HG03066 (cell line): ENCODE measurements at regions not wholly inside any gene's neighbourhood (a gene's known extent, or its start where the extent isn't known, plus 50 kb on each side); places are given as distances from the start of the nearest gene placed in this dataset.

ENCODE experiments used
- ATAC-seq: cut with Tn5 transposase; IDR thresholded peaks from one replicate; pipeline ENCODE4 v1.9.1; 2021; ENCODE audit warnings: low read depth; ENCODE audit not compliant: unreplicated experiment

- ATAC-seq, result no peak
Observed at GRCh38 chr2:16566701-16567100, 98.9 kb downstream of the CYRIA start.

GRCh38 chr2:16565481-16565880 is 100.2 kb downstream of the CYRIA start:
- ATAC-seq, result no peak

GRCh38 chr2:16561676-16562075 is 104.0 kb downstream of the CYRIA start:
- no peak for ATAC-seq

- ATAC-seq, result no peak
Observed at GRCh38 chr2:16561251-16561650, 104.4 kb downstream of the CYRIA start.

GRCh38 chr2:16559278-16560067 is 106.2 kb downstream of the CYRIA start:
- no peak for ATAC-seq

GRCh38 chr2:16554060-16554583 is 111.5 kb downstream of the CYRIA start:
- ATAC-seq, result no peak

- no peak for ATAC-seq
Observed at GRCh38 chr2:16553226-16553625, 112.4 kb downstream of the CYRIA start.

GRCh38 chr2:16552202-16552601 is 113.4 kb downstream of the CYRIA start:
- no peak for ATAC-seq

GRCh38 chr2:16548036-16548435 is 117.6 kb downstream of the CYRIA start:
- no peak for ATAC-seq

GRCh38 chr2:16546128-16546754 is 119.4 kb downstream of the CYRIA start:
- no peak for ATAC-seq

- ATAC-seq, result no peak
Observed at GRCh38 chr2:16538707-16539106, 126.9 kb downstream of the CYRIA start.

GRCh38 chr2:16537347-16537746 is 128.3 kb downstream of the CYRIA start:
- no peak for ATAC-seq

GRCh38 chr2:16526193-16526592 is 139.4 kb downstream of the CYRIA start:
- no peak for ATAC-seq

GRCh38 chr2:16525265-16525887 is 140.3 kb downstream of the CYRIA start:
- ATAC-seq, result no peak

- no peak for ATAC-seq
Observed at GRCh38 chr2:16523711-16524110, 141.9 kb downstream of the CYRIA start.

- ATAC-seq, result no peak
Observed at GRCh38 chr2:16522031-16522831, 143.4 kb downstream of the CYRIA start.

- no peak for ATAC-seq
Observed at GRCh38 chr2:16520891-16521290, 144.7 kb downstream of the CYRIA start.

- no peak for ATAC-seq
Observed at GRCh38 chr2:16515696-16516095, 149.9 kb downstream of the CYRIA start.

GRCh38 chr2:16513626-16514025 is 152.0 kb downstream of the CYRIA start:
- no peak for ATAC-seq

- ATAC-seq, result no peak
Observed at GRCh38 chr2:16511041-16511440, 154.6 kb downstream of the CYRIA start.

- no peak for ATAC-seq
Observed at GRCh38 chr2:16509042-16509441, 156.6 kb downstream of the CYRIA start.
